Heart left ventricle (tissue), 16 donors: ENCODE measurements at regions not wholly inside any gene's neighbourhood (a gene's known extent, or its start where the extent isn't known, plus 50 kb on each side); places are given as distances from the start of the nearest gene placed in this dataset.

Source experiments
- ATAC-seq, 4 donors: fragments of 200-7000 bp; cut with Tn5 transposase; one replicate each; pipeline ENCODE4 v1.9.1; 2020 to 2022; ENCODE audit warnings: moderate library complexity in 4 of 4, mild to moderate bottlenecking in 3 of 4, moderate number of reproducible peaks in 1 of 4
- DNase-seq, 5 donors: peaks; one replicate each; pipeline ENCODE4 v3.0.0-alpha.2; 2020
- H3K27ac ChIP-seq, 12 donors: fragments of 200-600 bp; sonication (generic) in 4 of 12; one replicate each; pipeline versions ENCODE4 v1.5.0 to v1.8.0; 2016 to 2022; ENCODE audit warnings: mild to moderate bottlenecking in 2 of 12
- H3K27me3 ChIP-seq, 9 donors: fragments of 200-600 bp; sonication (generic) in 2 of 9; one replicate each; pipeline versions ENCODE4 v1.5.1 to v1.8.0; 2016 to 2022; ENCODE audit warnings: mild to moderate bottlenecking in 3 of 9
- H3K36me3 ChIP-seq, 9 donors: fragments of 200-600 bp; sonication (generic) in 2 of 9; one replicate each; pipeline versions ENCODE4 v1.5.0 to v1.8.0; 2018 to 2022; ENCODE audit warnings: mild to moderate bottlenecking in 2 of 9
- H3K4me1 ChIP-seq, 12 donors: fragments of 200-600 bp; sonication (generic) in 4 of 12; one replicate each; pipeline versions ENCODE4 v1.5.0 to v1.8.0; 2016 to 2022; ENCODE audit warnings: mild to moderate bottlenecking in 3 of 12
- H3K4me3 ChIP-seq, 12 donors: fragments of 200-600 bp; sonication (generic) in 4 of 12; one replicate each; pipeline versions ENCODE4 v1.5.0 to v1.8.0; 2017 to 2022; ENCODE audit warnings: mild to moderate bottlenecking in 9 of 12, moderate library complexity in 4 of 12
- H3K9me3 ChIP-seq, 12 donors: fragments of 200-600 bp; sonication (generic) in 4 of 12; one replicate each; pipeline versions ENCODE4 v1.5.0 to v1.8.0; 2016 to 2022; ENCODE audit warnings: mild to moderate bottlenecking in 1 of 12
- POLR2A ChIP-seq, 2 donors: fragments of 450-650 bp; IDR thresholded peaks; one replicate each; pipeline ENCODE4 v1.6.1; 2017; ENCODE audit warnings: antibody characterized with exemption in 2 of 2, mild to moderate bottlenecking in 2 of 2, moderate library complexity in 2 of 2
- WGBS, 4 donors: extraction: QIAGEN DNeasy Blood & Tissue Kit in 2 of 4; methylation state at CpG; one replicate each; pipeline versions ENCODE4 v1.1.5 to v1.1.7; 2013 to 2018; 5-methylcytosine and 5-hydroxymethylcytosine counted together
- intact Hi-C, 10 donors: fragments of 100-400 bp; cut with DNase I; formaldehyde crosslinking; loops; one replicate each; pipeline versions ENCODE4 v1.11.1 to v1.14.2; 2022
- TF ChIP-seq, protein P1 (sequence below), 12 donors: fragments of 200-600 bp; sonication (generic) in 4 of 12; IDR thresholded peaks; one replicate each; pipeline versions ENCODE4 v1.5.0 to v1.8.0; 2018 to 2022; ENCODE audit warnings: antibody characterized with exemption in 12 of 12, mild to moderate bottlenecking in 5 of 12
- donor health status: ischemic (EF 13 %, LVEDD 7.1; RV severe dilation, severe dysfunction).
- donor health status: healthy with polysubstance abuse.
- donor health status: DM: no; HTN: yes; CAD: no.
- donor health status: DM: no; HTN: no; CAD: no.
- donor health status: ischemic (EF 25% LVEDD 6.9; RV normal size, moderate dysfunction).
- donor health status: ischemic (EF 25% LVEDD 5.7; RV mildly dilated, moderate dysfunction).
- donor health status: healthy.
- donor health status: DM: yes; HTN: yes; CAD: no.
- donor health status: ischemic (EF 35%, LVEDD 5.7; RV mildly dilated, moderate dysfunction).
- donor health status: nonischemic (EF 11% LVEDD 7.7; RV severe dilation, severe dysfunction).
- donor health status: DM: yes; HTN: yes; CAD: no.
- donor health status: PGD.
- donor health status: ischemic (EF 29% LVEDD 5.4; RV normal size, mild dysfunction).
- donor health status: nonischemic (EF 23%, LVEDD 6.1; RV moderate dilation, normal function).

DNA sequence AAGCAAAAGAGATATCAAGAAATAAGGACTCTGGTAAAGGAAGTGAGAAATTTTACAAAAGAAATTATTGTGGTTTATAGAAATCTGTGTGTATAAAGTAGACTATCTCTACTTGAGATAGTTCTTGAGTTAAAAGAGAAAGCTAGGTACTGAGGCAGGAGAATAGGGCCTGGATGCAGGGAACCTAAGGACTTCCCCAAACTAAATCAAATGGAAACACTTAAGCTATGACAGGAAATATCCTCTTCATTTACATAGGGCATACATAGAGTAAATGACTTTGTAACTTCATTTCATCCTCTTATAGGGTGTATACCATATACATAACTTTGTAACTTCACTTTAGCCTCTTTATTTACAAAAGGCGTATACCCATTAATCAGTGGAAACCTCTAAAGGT is 219.2 kb upstream of the RGPD4 start:
- no peak overlapping the region for H3K4me3 ChIP-seq
- intact Hi-C loops = no loop called here
- WGBS, 4 donors = 86 to 94% (median 91%) methylated on average over 1 of the region's 1 CpG
- H3K4me1 ChIP-seq = no peaks in the 10 kb centered on the region
- no peak overlapping the region for H3K27ac ChIP-seq
- ATAC-seq (no peak), DNase-seq (no peak)
- no peaks in the 10 kb centered on the region for H3K36me3 ChIP-seq
- TF ChIP-seq POLR2A (IDR thresholded peaks at IDR 0.05) = no peak
- TF ChIP-seq, protein P1, sequence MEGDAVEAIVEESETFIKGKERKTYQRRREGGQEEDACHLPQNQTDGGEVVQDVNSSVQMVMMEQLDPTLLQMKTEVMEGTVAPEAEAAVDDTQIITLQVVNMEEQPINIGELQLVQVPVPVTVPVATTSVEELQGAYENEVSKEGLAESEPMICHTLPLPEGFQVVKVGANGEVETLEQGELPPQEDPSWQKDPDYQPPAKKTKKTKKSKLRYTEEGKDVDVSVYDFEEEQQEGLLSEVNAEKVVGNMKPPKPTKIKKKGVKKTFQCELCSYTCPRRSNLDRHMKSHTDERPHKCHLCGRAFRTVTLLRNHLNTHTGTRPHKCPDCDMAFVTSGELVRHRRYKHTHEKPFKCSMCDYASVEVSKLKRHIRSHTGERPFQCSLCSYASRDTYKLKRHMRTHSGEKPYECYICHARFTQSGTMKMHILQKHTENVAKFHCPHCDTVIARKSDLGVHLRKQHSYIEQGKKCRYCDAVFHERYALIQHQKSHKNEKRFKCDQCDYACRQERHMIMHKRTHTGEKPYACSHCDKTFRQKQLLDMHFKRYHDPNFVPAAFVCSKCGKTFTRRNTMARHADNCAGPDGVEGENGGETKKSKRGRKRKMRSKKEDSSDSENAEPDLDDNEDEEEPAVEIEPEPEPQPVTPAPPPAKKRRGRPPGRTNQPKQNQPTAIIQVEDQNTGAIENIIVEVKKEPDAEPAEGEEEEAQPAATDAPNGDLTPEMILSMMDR (IDR thresholded peaks at IDR 0.05) = no peak
- H3K9me3 ChIP-seq = no peaks in the 10 kb centered on the region
- H3K27me3 ChIP-seq = no peaks in the 10 kb centered on the region

DNA sequence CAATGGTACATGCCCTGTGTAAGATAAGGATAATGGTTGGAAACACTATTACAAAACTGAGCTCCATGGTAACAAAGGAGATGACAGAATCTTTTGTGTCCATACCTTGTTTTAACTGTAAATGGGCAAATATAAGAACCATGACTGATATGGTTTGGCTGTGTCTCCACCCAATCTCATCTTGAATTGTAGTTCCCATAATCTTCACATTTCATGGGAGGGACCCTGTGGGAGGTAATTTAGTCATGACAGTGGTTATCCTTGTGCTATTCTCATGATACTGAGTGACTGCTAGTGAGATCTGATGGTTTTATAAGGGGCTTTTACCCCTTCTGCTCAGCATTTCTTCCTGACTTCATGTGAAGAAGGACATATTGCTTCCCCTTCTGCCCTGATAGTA is 211.7 kb upstream of the RGPD4 start:
- TF ChIP-seq, protein P1 (IDR thresholded peaks at IDR 0.05) = no peak
- no peak for TF ChIP-seq POLR2A (IDR thresholded peaks at IDR 0.05)
- intact Hi-C loops = no loop called here

DNA sequence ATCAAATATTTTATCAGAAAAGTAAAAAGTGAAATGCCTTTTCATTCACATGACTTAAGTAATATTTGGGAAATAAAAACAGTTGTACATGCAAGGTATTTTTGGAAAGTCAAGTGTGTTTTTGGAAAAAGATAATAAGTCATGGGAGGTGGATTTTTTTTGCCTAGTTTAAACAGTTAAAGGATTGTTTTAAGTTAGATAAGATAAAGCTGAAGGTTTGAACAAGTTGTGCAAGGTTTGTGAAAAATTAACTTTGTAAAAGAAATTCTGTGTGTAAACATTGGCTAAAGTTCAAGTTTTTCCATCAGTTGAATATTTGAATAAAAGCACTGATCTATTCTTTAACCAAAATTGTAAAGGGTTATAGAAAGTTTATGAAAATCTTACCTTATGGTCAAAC is 207.9 kb upstream of the RGPD4 start:
- intact Hi-C loops = no loop called here
- ATAC-seq (no peak), DNase-seq (no peak)
- no peaks in the 10 kb centered on the region for H3K36me3 ChIP-seq
- H3K27me3 ChIP-seq = peaks cover 0 to 4% (median 0%) of the 10 kb centered on the region in 9 donors
- TF ChIP-seq POLR2A (IDR thresholded peaks at IDR 0.05) = no peak
- TF ChIP-seq, protein P1 (IDR thresholded peaks at IDR 0.05) = no peak
- H3K4me3 ChIP-seq = no peak overlapping the region
- peaks cover 0 to 26% (median 4%) of the 10 kb centered on the region in 12 donors for H3K9me3 ChIP-seq
- peaks cover 0 to 8% (median 0%) of the 10 kb centered on the region in 12 donors for H3K4me1 ChIP-seq
- no peak overlapping the region for H3K27ac ChIP-seq

More for the DNA sequence above, 211.7 kb upstream of the RGPD4 start:
- no peak overlapping the region for H3K27ac ChIP-seq
- H3K4me1 ChIP-seq = no peaks in the 10 kb centered on the region
- peaks cover 0 to 26% (median 4%) of the 10 kb centered on the region in 12 donors for H3K9me3 ChIP-seq
- DNase-seq = no peak
- no peak overlapping the region for H3K4me3 ChIP-seq
- ATAC-seq = no peak
- H3K27me3 ChIP-seq = peaks cover 0 to 4% (median 0%) of the 10 kb centered on the region in 9 donors
- H3K36me3 ChIP-seq = no peaks in the 10 kb centered on the region

DNA sequence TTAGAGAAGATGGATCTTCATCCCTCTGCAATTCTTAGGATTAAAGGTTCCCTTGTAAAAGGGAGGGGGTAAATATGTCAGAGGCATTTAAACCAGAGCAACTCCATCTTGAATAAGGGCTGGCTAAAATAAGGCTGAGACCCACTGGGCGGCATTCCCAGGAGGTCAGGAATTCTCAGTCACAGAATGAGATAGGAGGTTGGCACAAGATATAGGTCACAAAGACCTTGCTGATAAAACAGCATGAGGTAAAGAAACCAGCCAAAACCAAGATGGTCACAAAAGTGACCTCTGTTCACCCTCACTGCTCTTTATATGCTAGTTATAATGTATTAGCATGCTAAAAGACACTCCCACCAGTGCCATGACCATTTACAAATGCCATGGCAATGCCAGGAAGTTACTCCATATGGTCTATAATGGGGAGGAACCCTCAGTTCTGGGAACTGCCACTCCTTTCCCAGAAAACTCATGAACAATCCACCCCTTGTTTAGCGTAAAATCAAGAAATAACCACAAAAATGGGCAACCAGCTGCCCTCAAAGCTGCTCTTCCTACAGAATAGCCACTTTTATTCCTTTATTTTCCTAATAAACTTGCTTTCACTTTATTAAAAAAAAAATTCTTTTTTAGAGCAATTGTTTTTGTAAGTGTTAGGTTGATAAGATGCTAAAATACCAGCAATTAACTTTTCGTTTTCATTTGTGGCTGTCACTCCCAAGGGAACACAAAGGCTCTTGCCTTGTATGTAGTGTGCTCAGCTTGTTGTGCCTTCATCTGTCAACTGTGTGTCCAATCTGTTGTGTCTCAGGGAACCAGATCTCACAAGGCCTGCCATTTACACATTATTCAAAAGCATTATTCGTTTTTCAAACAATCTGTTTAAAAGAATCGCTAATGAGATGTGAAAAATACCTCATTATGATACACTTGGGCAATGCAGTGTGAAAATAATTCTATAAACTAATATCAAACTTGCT is 205.2 kb upstream of the RGPD4 start:
- H3K27me3 ChIP-seq = no peaks in the 10 kb centered on the region
- WGBS, 4 donors = 53 to 70% (median 65%) methylated on average over 5 of the region's 5 CpGs
- peaks cover 0 to 8% (median 0%) of the 10 kb centered on the region in 12 donors for H3K4me1 ChIP-seq
- no peak overlapping the region for H3K27ac ChIP-seq
- ATAC-seq = peak; percentile 55 to 91 (median 88)
- no peaks in the 10 kb centered on the region for H3K36me3 ChIP-seq
- H3K9me3 ChIP-seq = peaks cover 0 to 26% (median 4%) of the 10 kb centered on the region in 12 donors
- TF ChIP-seq, protein P1 (IDR thresholded peaks at IDR 0.05) = no peak
- no peak for TF ChIP-seq POLR2A (IDR thresholded peaks at IDR 0.05)
- DNase-seq = peak in 4 of 5 donors; percentile 33 to 69 (median 53)
- H3K4me3 ChIP-seq = no peak overlapping the region
- intact Hi-C loops = no loop called here
